K562 (cell line): ENCODE measurements at regions not wholly inside any gene's neighbourhood (a gene's known extent, or its start where the extent isn't known, plus 50 kb on each side); places are given as distances from the start of the nearest gene placed in this dataset.

Source experiments
- ATAC-seq: fragments of 200-7000 bp; cut with Tn5 transposase; 3 replicates; pipeline ENCODE4 v1.9.1; 2020; ENCODE audit warnings: moderate library complexity
- BruUV-seq: library from RNA; stranded (reverse); fragments of 400-500 nt; replicated peaks from 2 replicates; lab custom pipeline; 2021; lab: Mats Ljungman, UMichigan
- CTCF ChIA-PET: fragments of 300-600 bp; formaldehyde crosslinking; extraction: SDS; loops from one replicate; lab custom pipeline; 2021; ENCODE audit warnings: low intra/inter-chr PET ratio; lab: Yijun Ruan, JAX
- POLR2A ChIA-PET: fragments of 300-600, 350-650 bp; sonication (Branson Sonifier 250); formaldehyde crosslinking; extraction: SDS; loops from one replicate; lab custom pipeline; 2021; ENCODE audit warnings: antibody characterized with exemption, inconsistent platforms; lab: Yijun Ruan, JAX
- DNase-seq, 4 experiments: peaks; one replicate each; pipeline versions ENCODE4 v3.0.0 to v3.0.0-alpha.2; 2011 to 2018; ENCODE audit warnings: low spot score in 3 of 4, mixed read lengths in 3 of 4; ENCODE audit errors: extremely low read depth in 1 of 4
- FAIRE-seq: peaks from 2 replicates; lab custom pipeline; 2011; peaks lifted over from hg19 to GRCh38; lab: Jason Lieb, UNC
- H2AFZ ChIP-seq: 2 replicates; pipeline ENCODE4 v1.6.0; 2011; ENCODE audit warnings: low read depth, low read length, control low read depth, inconsistent platforms
- H3K27ac ChIP-seq: fragments of 200-600 bp; 3 replicates; pipeline ENCODE4 v1.8.0; 2011; ENCODE audit warnings: low read depth, mild to moderate bottlenecking, control low read depth, inconsistent platforms, low read length, moderate library complexity, mixed read lengths; ENCODE audit errors: extremely low read depth
- H3K27me3 ChIP-seq, 2 experiments: fragments of 300-600 bp in 1 of 2; 2 replicates in 1 of 2; 3 replicates in 1 of 2; pipeline versions ENCODE4 v1.6.0 to v1.8.0; 2011; ENCODE audit warnings: inconsistent platforms in 2 of 2, low read length in 2 of 2, mild to moderate bottlenecking in 1 of 2, mixed read lengths in 1 of 2, moderate library complexity in 1 of 2; ENCODE audit not compliant: control insufficient read depth in 2 of 2, insufficient read depth in 2 of 2
- H3K36me3 ChIP-seq: fragments of 300-600 bp; 3 replicates; pipeline ENCODE4 v1.8.0; 2011; ENCODE audit warnings: mild to moderate bottlenecking, low read length, inconsistent platforms; ENCODE audit not compliant: control insufficient read depth, insufficient read depth
- H3K4me1 ChIP-seq, 2 experiments: fragments of 200-600 bp in 1 of 2; replicated peaks in 1 of 2; 2 replicates in 1 of 2; 3 replicates in 1 of 2; pipeline versions ENCODE4 v1.5.1 to v1.8.0; 2011; ENCODE audit warnings: inconsistent platforms in 2 of 2, low read length in 2 of 2, mild to moderate bottlenecking in 1 of 2, mixed read lengths in 1 of 2, moderate library complexity in 1 of 2; ENCODE audit not compliant: control insufficient read depth in 2 of 2, insufficient read depth in 2 of 2
- H3K4me2 ChIP-seq: 2 replicates; pipeline ENCODE4 v1.6.1; 2011; ENCODE audit warnings: low read length, control low read depth, inconsistent platforms, mixed read lengths; ENCODE audit not compliant: insufficient read depth
- H3K4me3 ChIP-seq: fragments of 200-600 bp; sonication (generic), shearing (Covaris generic); 2 replicates; pipeline ENCODE4 v1.5.1; 2016; ENCODE audit warnings: control low read depth, inconsistent platforms
- H3K79me2 ChIP-seq: fragments of 200-600 bp; 3 replicates; pipeline ENCODE4 v1.8.0; 2011; ENCODE audit warnings: low read length, inconsistent platforms; ENCODE audit not compliant: control insufficient read depth, insufficient read depth
- H3K9ac ChIP-seq, 2 experiments: 2 replicates each; pipeline versions ENCODE4 v1.6.0 to v1.6.1; 2011; ENCODE audit warnings: low read depth in 2 of 2, low read length in 2 of 2, control low read depth in 1 of 2, inconsistent platforms in 1 of 2, mild to moderate bottlenecking in 1 of 2, mixed read lengths in 1 of 2; ENCODE audit not compliant: insufficient read depth in 1 of 2
- H3K9me1 ChIP-seq: one replicate; pipeline ENCODE4 v1.6.0; 2011; ENCODE audit warnings: inconsistent platforms, mild to moderate bottlenecking, low read length, moderate library complexity; ENCODE audit not compliant: control insufficient read depth, insufficient read depth
- H3K9me3 ChIP-seq: replicated peaks from 2 replicates; pipeline ENCODE4 v1.5.1; 2011; ENCODE audit warnings: low read depth, low read length, inconsistent platforms; ENCODE audit not compliant: control insufficient read depth, insufficient read depth
- H4K20me1 ChIP-seq: replicated peaks from 2 replicates; pipeline ENCODE4 v1.6.1; 2011; ENCODE audit warnings: low read length, inconsistent platforms, mixed read lengths; ENCODE audit not compliant: control insufficient read depth, insufficient read depth
- HDAC6 ChIP-seq: IDR thresholded peaks from 2 replicates; pipeline ENCODE4 v1.6.1; 2012; ENCODE audit warnings: low read depth, mild to moderate bottlenecking, control low read depth, inconsistent platforms, low read length, moderate library complexity
- MCM5 ChIP-seq: fragments of 450-650 bp; IDR thresholded peaks from 2 replicates; pipeline ENCODE4 v1.6.1; 2016; ENCODE audit warnings: low read depth
- MXD1 ChIP-seq: fragments of 250-450 bp; sonication (Bioruptor Pico); IDR thresholded peaks from 2 replicates; pipeline ENCODE4 v1.8.0; 2021; ENCODE audit warnings: borderline replicate concordance, mild to moderate bottlenecking, moderate library complexity; ENCODE audit not compliant: poor library complexity, severe bottlenecking
- PHF20 ChIP-seq: fragments of 450-650 bp; IDR thresholded peaks from 2 replicates; pipeline ENCODE4 v1.6.1; 2018; ENCODE audit not compliant: partially characterized antibody
- POLR2AphosphoS2 ChIP-seq: IDR thresholded peaks from 2 replicates; pipeline ENCODE4 v1.6.1; 2012; ENCODE audit warnings: low read length, improper control_type of control experiment
- RAD21 ChIP-seq, 2 experiments: fragments of 250-450 bp in 1 of 2; fragments of 450-650 bp in 1 of 2; sonication (Bioruptor Pico) in 1 of 2; formaldehyde crosslinking in 1 of 2; IDR thresholded peaks in 1 of 2; conservative IDR thresholded peaks in 1 of 2; 2 replicates each; pipeline versions ENCODE4 v1.4.0 to v1.8.0; 2020 to 2022; ENCODE audit warnings: mild to moderate bottlenecking in 2 of 2, moderate library complexity in 1 of 2
- SAP30 ChIP-seq: fragments of 200-600 bp; sonication (generic); IDR thresholded peaks from 2 replicates; pipeline ENCODE4 v1.6.1; 2012; ENCODE audit warnings: borderline replicate concordance, low read depth, mild to moderate bottlenecking, moderate library complexity, low read length, control low read depth, inconsistent platforms; ENCODE audit not compliant: insufficient read depth, poor library complexity, severe bottlenecking
- TAF1 ChIP-seq: IDR thresholded peaks from 2 replicates; pipeline ENCODE4 v1.6.1; 2011; ENCODE audit warnings: mild to moderate bottlenecking, low read length, moderate library complexity; ENCODE audit not compliant: insufficient read depth, control insufficient read depth, severe bottlenecking; ENCODE audit errors: extremely low read depth
- THAP12 ChIP-seq: fragments of 250-450 bp; sonication (Bioruptor Pico); IDR thresholded peaks from 2 replicates; pipeline ENCODE4 v1.9.0; 2021; ENCODE audit warnings: mild to moderate bottlenecking, inconsistent platforms
- ZBTB11 ChIP-seq, 3 experiments: fragments of 200-800 bp in 1 of 3; fragments of 250-450 bp in 1 of 3; fragments of 450-650 bp in 1 of 3; sonication (Bioruptor Pico) in 1 of 3; sonication (Bioruptor generic) in 1 of 3; formaldehyde crosslinking in 1 of 3; IDR thresholded peaks; 2 replicates each; pipeline versions ENCODE4 v1.6.1 to v1.8.0; 2016 to 2022; ENCODE audit warnings: mild to moderate bottlenecking in 2 of 3, missing genetic modification characterization in 2 of 3, missing compliant biosample characterization in 1 of 3, moderate library complexity in 1 of 3
- ZNF324 ChIP-seq: fragments of 250-450 bp; sonication (Bioruptor Pico); IDR thresholded peaks from 2 replicates; pipeline ENCODE4 v1.4.0; 2020; ENCODE audit warnings: mild to moderate bottlenecking
- ZSCAN29 ChIP-seq: fragments of 450-650 bp; IDR thresholded peaks from 2 replicates; pipeline ENCODE4 v1.6.1; 2017
- WGBS: fragments of 100-300 bp; shearing (Covaris generic); methylation state at CpG from one replicate; pipeline ENCODE4 v1.1.6; 2016; ENCODE audit warnings: low coverage, mixed read lengths; ENCODE audit not compliant: insufficient coverage; ENCODE audit errors: missing lambda C conversion rate; 5-methylcytosine and 5-hydroxymethylcytosine counted together
- in situ Hi-C: fragments of 300-500 bp; cut with MboI; formaldehyde crosslinking; loops from 4 replicates; pipeline ENCODE4 v1.15.0; 2018; ENCODE audit warnings: inconsistent platforms, mixed read lengths
- intact Hi-C: fragments of 100-400 bp; cut with micrococcal nuclease; formaldehyde crosslinking; loops from 2 replicates; pipeline ENCODE4 v1.14.2; 2022

GRCh38 chr11:127136438-127136837 lies 135.9 kb upstream of the KIRREL3 start (continued):
- TF ChIP-seq TAF1 (no peak), SAP30 (no peak), PHF20 (no peak), MCM5 (no peak)

- Histone ChIP-seq H3K9me1 (no peaks in the 10 kb centered on the region), H3K4me1 (no peaks in the 10 kb centered on the region), H2AFZ (no peak overlapping the region), H3K27ac (no peak overlapping the region), H4K20me1 (no peaks in the 10 kb centered on the region), H3K4me3 (no peak overlapping the region), H3K4me2 (no peak overlapping the region), H3K27me3 (no peaks in the 10 kb centered on the region), H3K9ac (no peak overlapping the region), H3K79me2 (no peaks in the 10 kb centered on the region), H3K36me3 (no peaks in the 10 kb centered on the region), H3K9me3 (no peaks in the 10 kb centered on the region; the same call in 1 of the 2 replicates)
- ChIA-PET CTCF (no interaction called here), POLR2A (interaction anchor here (0.5 kb wide), 1 partner anchor 427 kb away, joined by 3 read pairs; no protein-coding TSS in a partner anchor)
- intact Hi-C loops (no loop called here), in situ Hi-C loops (no loop called here)
- BruUV-seq = no TSS peak
- WGBS = 0% methylated on average over 3 of the region's 3 CpGs
- ATAC-seq (no peak), DNase-seq (no peak), FAIRE-seq (no peak)
- TF ChIP-seq ZSCAN29 = no peak
- no peak for TF ChIP-seq THAP12 (CRISPR knock-in tag)
- no peak for TF ChIP-seq MXD1 (CRISPR knock-in tag)
- TF ChIP-seq ZNF324 = no peak
- no peak for TF ChIP-seq RAD21 (CRISPR knock-in tag; conservative IDR thresholded peaks at IDR 0.05 in 1 of 2, IDR thresholded peaks at IDR 0.05 in 1 of 2)
- no peak for TF ChIP-seq POLR2AphosphoS2
- no peak for TF ChIP-seq HDAC6
- TF ChIP-seq ZBTB11 (CRISPR knock-in tag; IDR thresholded peaks at IDR 0.05) = no peak
These were observed 134.7 kb upstream of the KIRREL3 start for GRCh38 chr11:127135256-127135655.
